SK-N-SH treated with all-trans-retinoic acid at 6 μM for 48 hours (cell line): ENCODE measurements at regions not wholly inside any gene's neighbourhood (a gene's known extent, or its start where the extent isn't known, plus 50 kb on each side); places are given as distances from the start of the nearest gene placed in this dataset.

ENCODE experiments used
- ATAC-seq: fragments of 200-7000 bp; cut with Tn5 transposase; 3 replicates; pipeline ENCODE4 v1.9.1; 2020; ENCODE audit warnings: mild to moderate bottlenecking, moderate library complexity
- ARNTL ChIP-seq: fragments of 450-650 bp; formaldehyde crosslinking; IDR thresholded peaks from 2 replicates; pipeline ENCODE4 v1.5.0; 2020; ENCODE audit warnings: low read depth, mild to moderate bottlenecking, moderate library complexity, borderline replicate concordance
- BACH2 ChIP-seq: fragments of 250-450 bp; sonication (Bioruptor Pico); IDR thresholded peaks from 2 replicates; pipeline ENCODE4 v1.9.0; 2021; ENCODE audit warnings: mild to moderate bottlenecking, borderline replicate concordance
- CREB5 ChIP-seq: fragments of 250-450 bp; sonication (Bioruptor Pico); IDR thresholded peaks from 2 replicates; pipeline ENCODE4 v1.5.1; 2020; ENCODE audit warnings: low read depth, mild to moderate bottlenecking, moderate library complexity
- CSDC2 ChIP-seq: fragments of 250-450 bp; sonication (Bioruptor Pico); IDR thresholded peaks from 2 replicates; pipeline ENCODE4 v1.5.0; 2020; ENCODE audit warnings: mild to moderate bottlenecking, moderate library complexity
- ESRRG ChIP-seq: fragments of 250-450 bp; sonication (Bioruptor Pico); IDR thresholded peaks from 2 replicates; pipeline ENCODE4 v1.6.1; 2021; ENCODE audit warnings: mild to moderate bottlenecking
- GLIS3 ChIP-seq: fragments of 250-450 bp; sonication (Bioruptor Pico); IDR thresholded peaks from 2 replicates; pipeline ENCODE4 v1.5.0; 2020; ENCODE audit warnings: mild to moderate bottlenecking, moderate library complexity
- ISL1 ChIP-seq: fragments of 250-450 bp; sonication (Bioruptor Pico); IDR thresholded peaks from 2 replicates; pipeline ENCODE4 v2.1.2; 2022; ENCODE audit warnings: mild to moderate bottlenecking, moderate library complexity
- OSR1 ChIP-seq: fragments of 250-450 bp; sonication (Bioruptor Pico); IDR thresholded peaks from 2 replicates; pipeline ENCODE4 v1.8.0; 2022; ENCODE audit warnings: moderate library complexity, mild to moderate bottlenecking, inconsistent platforms
- PATZ1 ChIP-seq: fragments of 250-450 bp; sonication (Bioruptor Pico); IDR thresholded peaks from 2 replicates; pipeline ENCODE4 v1.8.0; 2020; ENCODE audit warnings: mild to moderate bottlenecking, moderate library complexity, borderline replicate concordance
- PPARA ChIP-seq: fragments of 250-450 bp; sonication (Bioruptor Pico); IDR thresholded peaks from 2 replicates; pipeline ENCODE4 v1.5.0; 2020; ENCODE audit warnings: mild to moderate bottlenecking, borderline replicate concordance
- RARB ChIP-seq: fragments of 250-450 bp; sonication (Bioruptor Pico); IDR thresholded peaks from 2 replicates; pipeline ENCODE4 v1.8.0; 2021; ENCODE audit warnings: mild to moderate bottlenecking, moderate library complexity
- SNAI2 ChIP-seq: fragments of 250-450 bp; sonication (Bioruptor Pico); IDR thresholded peaks from 2 replicates; pipeline ENCODE4 v1.5.0; 2020; ENCODE audit warnings: mild to moderate bottlenecking, moderate library complexity
- TCF4 ChIP-seq: fragments of 250-450 bp; sonication (Bioruptor Pico); IDR thresholded peaks from 2 replicates; pipeline ENCODE4 v1.8.0; 2021; ENCODE audit warnings: mild to moderate bottlenecking, moderate library complexity, borderline replicate concordance
- TOX ChIP-seq: fragments of 250-450 bp; sonication (Bioruptor Pico); IDR thresholded peaks from 2 replicates; pipeline ENCODE4 v1.8.0; 2021; ENCODE audit warnings: mild to moderate bottlenecking, moderate library complexity, borderline replicate concordance
- TSHZ2 ChIP-seq: fragments of 250-450 bp; sonication (Bioruptor Pico); IDR thresholded peaks from 2 replicates; pipeline ENCODE4 v1.5.0; 2020; ENCODE audit warnings: mild to moderate bottlenecking, moderate library complexity
- ZC3H10 ChIP-seq: fragments of 250-450 bp; sonication (Bioruptor Pico); IDR thresholded peaks from 2 replicates; pipeline ENCODE4 v1.5.1; 2021; ENCODE audit warnings: mild to moderate bottlenecking, moderate library complexity
- ZFP3 ChIP-seq: fragments of 250-450 bp; sonication (Bioruptor Pico); IDR thresholded peaks from 2 replicates; pipeline ENCODE4 v1.5.0; 2020; ENCODE audit warnings: mild to moderate bottlenecking, moderate library complexity
- ZFP30 ChIP-seq: fragments of 450-650 bp; formaldehyde crosslinking; IDR thresholded peaks from 2 replicates; pipeline ENCODE4 v1.5.0; 2022; ENCODE audit warnings: mild to moderate bottlenecking, moderate library complexity
- ZNF565 ChIP-seq: fragments of 450-650 bp; formaldehyde crosslinking; conservative IDR thresholded peaks from 2 replicates; pipeline ENCODE4 v1.5.0; 2020; ENCODE audit warnings: low read depth, mild to moderate bottlenecking, moderate library complexity
- ZNF8 ChIP-seq: fragments of 450-650 bp; formaldehyde crosslinking; IDR thresholded peaks from 2 replicates; pipeline ENCODE4 v1.5.0; 2020; ENCODE audit warnings: mild to moderate bottlenecking, moderate library complexity

DNA sequence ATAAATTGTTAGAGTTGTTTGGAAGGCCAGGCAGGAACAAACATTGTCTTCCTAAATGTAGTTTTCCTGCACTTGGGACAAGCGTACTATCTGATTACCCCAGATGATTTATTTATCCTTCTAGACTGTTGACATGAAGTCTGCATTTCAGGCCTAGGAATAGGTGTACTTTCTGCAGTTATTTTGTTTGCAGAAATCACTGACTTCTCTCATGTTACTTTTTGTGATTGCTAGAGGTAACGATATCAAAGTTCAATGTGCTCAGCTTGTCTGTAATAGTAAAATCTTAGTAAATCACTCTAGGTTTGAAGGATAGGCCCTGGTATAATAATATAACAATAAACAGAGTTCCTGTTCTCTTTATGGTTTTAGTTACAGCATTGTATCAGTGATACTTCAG is 75.4 kb upstream of the HDAC9 start (continued):
- TF ChIP-seq TSHZ2 (CRISPR knock-in tag) = no peak
- no peak for TF ChIP-seq ARNTL (CRISPR knock-in tag)
- TF ChIP-seq PPARA (CRISPR knock-in tag) = no peak
- TF ChIP-seq ESRRG (CRISPR knock-in tag) = no peak
- no peak for TF ChIP-seq ZFP30 (CRISPR knock-in tag)
- TF ChIP-seq TCF4 (CRISPR knock-in tag) = no peak
- no peak for TF ChIP-seq ZNF8 (CRISPR knock-in tag)
- no peak for TF ChIP-seq GLIS3
- no peak for TF ChIP-seq RARB (CRISPR knock-in tag)
- TF ChIP-seq ZC3H10 (CRISPR knock-in tag) = no peak
- no peak for TF ChIP-seq OSR1 (CRISPR knock-in tag)
- no peak for TF ChIP-seq ISL1 (CRISPR knock-in tag)

DNA sequence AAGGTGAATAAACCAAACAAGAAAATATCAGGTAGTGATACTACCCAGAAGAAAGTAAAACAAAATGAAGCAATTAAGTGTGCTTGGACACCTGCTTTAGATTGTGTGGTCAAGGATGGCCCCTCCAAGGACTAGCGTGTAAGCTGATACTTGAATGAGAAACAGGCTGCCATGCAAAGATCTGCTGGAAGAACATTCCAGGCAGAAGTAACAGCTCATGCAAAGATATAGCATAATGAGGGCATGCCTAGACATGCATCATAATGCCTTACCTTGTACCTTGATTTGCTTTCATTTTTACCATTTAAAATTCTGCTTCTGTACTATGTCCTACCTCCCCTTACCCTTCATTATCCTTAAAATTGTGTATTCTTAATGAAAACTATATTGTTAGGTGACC is 74.8 kb upstream of the HDAC9 start:
- peak; percentile 80 for ATAC-seq
- TF ChIP-seq SNAI2 (CRISPR knock-in tag) (no peak), ZFP3 (CRISPR knock-in tag) (no peak), BACH2 (CRISPR knock-in tag) (no peak), CSDC2 (CRISPR knock-in tag) (no peak), ZNF565 (CRISPR knock-in tag) (no peak), ZNF8 (CRISPR knock-in tag) (no peak), RARB (CRISPR knock-in tag) (no peak), PATZ1 (no peak), ZC3H10 (CRISPR knock-in tag) (no peak), TOX (CRISPR knock-in tag) (no peak), ARNTL (CRISPR knock-in tag) (no peak)
- TF ChIP-seq, all 23 proteins: peak for 0

DNA sequence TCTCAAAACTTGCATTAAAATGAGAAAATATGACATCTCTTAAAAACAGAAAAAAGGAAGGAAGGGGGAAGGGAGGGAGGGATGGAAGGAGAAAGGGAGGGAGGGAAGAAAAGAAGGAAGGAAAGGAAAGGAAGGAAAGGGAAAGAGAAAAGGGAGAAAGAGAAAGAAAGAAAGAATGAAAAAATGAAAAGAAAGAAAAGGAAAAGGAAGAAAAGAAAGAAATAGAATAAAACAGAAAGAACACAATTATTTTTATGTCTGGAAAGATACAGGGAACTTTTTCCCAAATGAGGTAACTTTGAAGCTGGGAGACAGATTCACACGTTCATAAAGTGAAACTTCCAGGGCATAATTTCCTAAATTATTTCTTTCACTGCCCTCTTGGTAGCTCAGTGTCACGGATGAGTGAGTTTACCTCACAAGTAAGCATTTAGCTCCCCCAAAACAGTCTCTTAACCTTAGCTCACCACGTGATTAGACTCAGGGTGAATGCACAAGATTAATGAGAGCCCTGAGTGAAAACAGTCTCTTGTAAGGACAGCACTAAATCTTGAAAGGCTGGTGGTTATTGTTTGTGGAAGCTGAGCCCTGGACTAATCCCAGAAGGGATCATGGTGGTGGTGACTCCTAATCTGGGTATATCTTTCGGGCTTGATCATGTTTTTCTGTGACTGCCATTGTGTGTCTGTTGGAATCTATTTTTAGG is 74.1 kb upstream of the HDAC9 start:
- TF ChIP-seq ESRRG (CRISPR knock-in tag) (no peak), TSHZ2 (CRISPR knock-in tag) (no peak), RARB (CRISPR knock-in tag) (no peak), CSDC2 (CRISPR knock-in tag) (no peak), GLIS3 (no peak), SNAI2 (CRISPR knock-in tag) (no peak), BACH2 (CRISPR knock-in tag) (no peak), ARNTL (CRISPR knock-in tag) (no peak), CREB5 (CRISPR knock-in tag) (no peak)
- peak; percentile 47 for ATAC-seq
